Neuronal stem cell (in vitro differentiated cells): ENCODE measurements at regions not wholly inside any gene's neighbourhood (a gene's known extent, or its start where the extent isn't known, plus 50 kb on each side); places are given as distances from the start of the nearest gene placed in this dataset.
"Not testable (repeated sequence)": the region's sequence is repeated elsewhere in the genome, so short reads cannot be mapped to it uniquely, and the experiment has no call there.

Experiments
- DNase-seq: peaks from one replicate; pipeline ENCODE4 v3.0.0-alpha.2; 2013; ENCODE audit warnings: low spot score
- H2AFZ ChIP-seq: one replicate; pipeline ENCODE4 v1.6.1; 2013; ENCODE audit warnings: mild to moderate bottlenecking, low read length, inconsistent platforms
- H2AK5ac ChIP-seq: 2 replicates; pipeline ENCODE4 v1.6.1; 2013; ENCODE audit warnings: low read depth, mild to moderate bottlenecking, inconsistent platforms, low read length, moderate library complexity, mixed read lengths
- H2BK120ac ChIP-seq: 2 replicates; pipeline ENCODE4 v1.6.1; 2013; ENCODE audit warnings: low read depth, mild to moderate bottlenecking, inconsistent platforms, low read length, moderate library complexity, mixed read lengths
- H2BK12ac ChIP-seq: one replicate; pipeline ENCODE4 v1.6.1; 2013; ENCODE audit warnings: low read length, inconsistent platforms
- H2BK15ac ChIP-seq: 2 replicates; pipeline ENCODE4 v1.6.1; 2013; ENCODE audit warnings: mild to moderate bottlenecking, low read length, inconsistent platforms, mixed read lengths
- H2BK5ac ChIP-seq: one replicate; pipeline ENCODE4 v1.6.1; 2013; ENCODE audit warnings: inconsistent platforms, mild to moderate bottlenecking, low read length, moderate library complexity
- H3K14ac ChIP-seq: one replicate; pipeline ENCODE4 v1.6.1; 2013; ENCODE audit warnings: low read length, inconsistent platforms
- H3K18ac ChIP-seq: 2 replicates; pipeline ENCODE4 v1.6.1; 2013; ENCODE audit warnings: low read length, inconsistent platforms
- H3K23ac ChIP-seq: 2 replicates; pipeline ENCODE4 v1.6.1; 2013; ENCODE audit warnings: low read depth, mild to moderate bottlenecking, mixed read lengths, low read length, inconsistent platforms; ENCODE audit not compliant: poor library complexity
- H3K27ac ChIP-seq: replicated peaks from 3 replicates; pipeline ENCODE4 v1.5.1; 2013; ENCODE audit warnings: low read length, inconsistent platforms
- H3K27me3 ChIP-seq, 3 experiments: 2 replicates each; pipeline ENCODE4 v1.6.1; 2013; ENCODE audit warnings: low read length in 3 of 3, mild to moderate bottlenecking in 2 of 3, inconsistent platforms in 1 of 3, low read depth in 1 of 3, mixed read lengths in 1 of 3, moderate library complexity in 1 of 3; ENCODE audit not compliant: control insufficient read depth in 3 of 3, insufficient read depth in 3 of 3
- H3K36me3 ChIP-seq, 2 donors: replicated peaks in 1 of 2; 2 replicates each; pipeline ENCODE4 v1.6.1; 2013; ENCODE audit warnings: low read length in 2 of 2; ENCODE audit not compliant: control insufficient read depth in 2 of 2, insufficient read depth in 2 of 2
- H3K4ac ChIP-seq: 2 replicates; pipeline ENCODE4 v1.6.1; 2013; ENCODE audit warnings: inconsistent platforms, mild to moderate bottlenecking, low read length, moderate library complexity
- H3K4me1 ChIP-seq, 2 donors: 1 replicate in 1 of 2; 2 replicates in 1 of 2; pipeline ENCODE4 v1.6.1; 2013; ENCODE audit warnings: low read length in 2 of 2, low read depth in 1 of 2; ENCODE audit not compliant: control insufficient read depth in 2 of 2, insufficient read depth in 1 of 2
- H3K4me2 ChIP-seq: one replicate; pipeline ENCODE4 v1.6.1; 2013; ENCODE audit warnings: mild to moderate bottlenecking, low read length, inconsistent platforms; ENCODE audit not compliant: insufficient read depth, poor library complexity, severe bottlenecking
- H3K4me3 ChIP-seq, 2 donors: 2 replicates each; pipeline ENCODE4 v1.5.1; 2013; ENCODE audit warnings: low read length in 2 of 2, mild to moderate bottlenecking in 2 of 2, inconsistent platforms in 1 of 2, moderate library complexity in 1 of 2
- H3K79me1 ChIP-seq: one replicate; pipeline ENCODE4 v1.6.1; 2013; ENCODE audit warnings: low read depth, mild to moderate bottlenecking, inconsistent platforms, low read length, moderate library complexity
- H3K9ac ChIP-seq: one replicate; pipeline ENCODE4 v1.6.1; 2013; ENCODE audit warnings: mild to moderate bottlenecking, low read depth, low read length, inconsistent platforms; ENCODE audit not compliant: poor library complexity
- H3K9me3 ChIP-seq, 2 donors: replicated peaks in 1 of 2; 2 replicates each; pipeline versions ENCODE3 to v1.6.1; 2013; ENCODE audit warnings: low read length in 2 of 2, mild to moderate bottlenecking in 2 of 2, inconsistent platforms in 1 of 2, low read depth in 1 of 2, mixed read lengths in 1 of 2, moderate library complexity in 1 of 2; ENCODE audit not compliant: control insufficient read depth in 2 of 2, insufficient read depth in 1 of 2
- H4K8ac ChIP-seq: one replicate; pipeline ENCODE4 v1.6.1; 2013; ENCODE audit warnings: low read depth, mild to moderate bottlenecking, inconsistent platforms, low read length, moderate library complexity
- H4K91ac ChIP-seq: one replicate; pipeline ENCODE4 v1.6.1; 2013; ENCODE audit warnings: low read length, low read depth, mild to moderate bottlenecking, inconsistent platforms; ENCODE audit not compliant: poor library complexity
- WGBS, 2 donors: extraction: QIAGEN DNeasy Blood & Tissue Kit; methylation state at CpG; one replicate each; pipeline ENCODE4 v1.1.7; 2013; ENCODE audit warnings: missing lambda C conversion rate in 2 of 2, mixed read lengths in 1 of 2; ENCODE audit not compliant: insufficient read length in 2 of 2, insufficient replicate concordance in 1 of 2; ENCODE audit errors: extremely low coverage in 2 of 2; 5-methylcytosine and 5-hydroxymethylcytosine counted together

GRCh38 chr5:82971901-82972300, 105.3 kb downstream of the TMEM167A start:
- Histone ChIP-seq H3K79me1 (no peaks in the 10 kb centered on the region), H3K36me3 (no peaks in the 10 kb centered on the region), H3K9ac (no peak overlapping the region), H2BK15ac (no peak overlapping the region), H2AFZ (no peak overlapping the region), H3K4ac (no peak overlapping the region), H3K27me3 (no peaks in the 10 kb centered on the region), H4K91ac (no peak overlapping the region), H3K4me3 (no peak overlapping the region), H3K9me3 (peaks cover 10 to 17% of the 10 kb centered on the region in 2 donors), H3K14ac (no peak overlapping the region), H3K4me1 (peaks cover 0 to 1% of the 10 kb centered on the region in 2 donors), H2BK5ac (no peak overlapping the region), H2BK120ac (no peak overlapping the region), H3K23ac (no peak overlapping the region), H2AK5ac (no peak overlapping the region), H3K4me2 (no peak overlapping the region), H3K18ac (no peak overlapping the region), H2BK12ac (no peak overlapping the region), H4K8ac (no peak overlapping the region), H3K27ac (no peak overlapping the region)
- WGBS, 2 donors, result no CpG with 5 or more reads among the region's 5 CpGs
- DNase-seq, result no peak

DNA sequence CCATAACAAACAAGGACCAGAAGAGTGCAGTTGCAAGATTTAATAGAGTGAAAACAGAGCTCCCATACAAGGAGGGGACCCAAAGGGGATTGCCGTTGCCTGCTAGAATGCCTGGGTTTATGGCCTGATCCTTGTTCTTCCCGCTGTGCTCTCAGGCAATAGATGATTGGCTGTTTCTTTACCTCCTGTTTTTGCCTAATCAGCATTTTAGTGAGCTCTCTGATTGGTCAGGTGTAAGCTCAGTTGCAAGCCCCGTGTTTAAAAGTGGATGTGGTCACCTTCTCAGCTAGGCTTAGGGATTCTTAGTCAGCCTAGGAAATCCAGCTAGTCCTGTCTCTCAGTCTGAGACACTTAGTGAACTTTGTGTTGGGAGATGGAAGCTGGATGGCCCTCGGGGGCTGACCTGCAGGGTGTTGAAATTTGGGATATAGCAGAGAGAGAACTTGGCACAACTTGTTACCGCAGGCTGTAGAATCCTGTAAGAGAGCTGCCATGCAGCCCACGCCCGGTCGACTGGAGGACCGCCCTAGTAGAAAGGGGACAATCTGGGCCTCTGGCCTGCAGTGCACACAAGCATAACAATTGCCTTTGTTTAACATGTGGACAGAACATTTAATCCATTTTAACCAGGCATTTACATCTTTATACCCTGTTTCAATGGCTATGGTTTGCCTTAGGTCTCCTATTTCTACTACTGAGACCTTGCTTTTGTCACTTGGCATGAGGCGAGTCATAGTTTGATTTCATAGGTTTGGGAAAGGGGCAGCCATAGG, 106.0 kb downstream of the TMEM167A start:
- not testable (repeated sequence) for H3K4me3 ChIP-seq, H3K27me3 ChIP-seq, H3K23ac ChIP-seq, H3K9ac ChIP-seq, H3K4me2 ChIP-seq, H2BK120ac ChIP-seq, H3K14ac ChIP-seq, H2BK15ac ChIP-seq, H3K27ac ChIP-seq, H4K8ac ChIP-seq, H3K4me1 ChIP-seq, H2AK5ac ChIP-seq, H2BK5ac ChIP-seq, H3K36me3 ChIP-seq, DNase-seq, H4K91ac ChIP-seq, H3K79me1 ChIP-seq, H3K18ac ChIP-seq, H2BK12ac ChIP-seq, H3K4ac ChIP-seq
- H2AFZ ChIP-seq, result peak overlapping the region; percentile 36
- H3K9me3 ChIP-seq, result peaks cover 10 to 13% of the 10 kb centered on the region in 2 donors
- WGBS, 2 donors, result no CpG with 5 or more reads among the region's 10 CpGs

- no CpG with 5 or more reads among the region's 6 CpGs for WGBS, 2 donors
- H4K8ac ChIP-seq, H3K36me3 ChIP-seq, H3K79me1 ChIP-seq, H2BK15ac ChIP-seq, H2BK120ac ChIP-seq, H3K4me2 ChIP-seq, H3K14ac ChIP-seq, DNase-seq, H3K27ac ChIP-seq, H3K4me1 ChIP-seq, H3K23ac ChIP-seq, H3K18ac ChIP-seq, H3K9me3 ChIP-seq, H3K27me3 ChIP-seq, H2BK5ac ChIP-seq, H3K4ac ChIP-seq, H2AK5ac ChIP-seq, H2AFZ ChIP-seq, H3K4me3 ChIP-seq, H2BK12ac ChIP-seq, H4K91ac ChIP-seq, H3K9ac ChIP-seq: not testable (repeated sequence)
Measured at GRCh38 chr5:82969221-82969976, 107.8 kb downstream of the TMEM167A start.

GRCh38 chr5:82967072-82967471, 110.1 kb downstream of the TMEM167A start:
- no peaks in the 10 kb centered on the region for H3K27me3 ChIP-seq
- no peak overlapping the region for H3K4me2 ChIP-seq
- H3K9me3 ChIP-seq, result no peaks in the 10 kb centered on the region
- no peak overlapping the region for H2BK15ac ChIP-seq
- H3K79me1 ChIP-seq, result no peaks in the 10 kb centered on the region
- peak overlapping the region; percentile 54 for H2AFZ ChIP-seq
- no peak overlapping the region for H2AK5ac ChIP-seq
- no peaks in the 10 kb centered on the region for H3K36me3 ChIP-seq
- no peak for DNase-seq
- H3K4me1 ChIP-seq, result peaks cover 0 to 11% of the 10 kb centered on the region in 2 donors
- no peak overlapping the region for H3K27ac ChIP-seq
- H4K91ac ChIP-seq, result no peak overlapping the region
- no peak overlapping the region for H2BK5ac ChIP-seq
- no peak overlapping the region for H2BK12ac ChIP-seq
- no peak overlapping the region for H3K14ac ChIP-seq
- H3K4me3 ChIP-seq, result no peak overlapping the region
- H3K18ac ChIP-seq, result no peak overlapping the region
- no peak overlapping the region for H3K23ac ChIP-seq
- no peak overlapping the region for H2BK120ac ChIP-seq
- no peak overlapping the region for H3K9ac ChIP-seq
- H3K4ac ChIP-seq, result no peak overlapping the region
- no peak overlapping the region for H4K8ac ChIP-seq
